Occipital lobe (tissue), 1 donor: ENCODE measurements at regions not wholly inside any gene's neighbourhood (a gene's known extent, or its start where the extent isn't known, plus 50 kb on each side); places are given as distances from the start of the nearest gene placed in this dataset.
"Not testable (repeated sequence)": the region's sequence is repeated elsewhere in the genome, so short reads cannot be mapped to it uniquely, and the experiment has no call there.

Source experiments
- DNase-seq: peaks from one replicate; lab custom pipeline; 2025; lab: John Stamatoyannopoulos, UW

DNA sequence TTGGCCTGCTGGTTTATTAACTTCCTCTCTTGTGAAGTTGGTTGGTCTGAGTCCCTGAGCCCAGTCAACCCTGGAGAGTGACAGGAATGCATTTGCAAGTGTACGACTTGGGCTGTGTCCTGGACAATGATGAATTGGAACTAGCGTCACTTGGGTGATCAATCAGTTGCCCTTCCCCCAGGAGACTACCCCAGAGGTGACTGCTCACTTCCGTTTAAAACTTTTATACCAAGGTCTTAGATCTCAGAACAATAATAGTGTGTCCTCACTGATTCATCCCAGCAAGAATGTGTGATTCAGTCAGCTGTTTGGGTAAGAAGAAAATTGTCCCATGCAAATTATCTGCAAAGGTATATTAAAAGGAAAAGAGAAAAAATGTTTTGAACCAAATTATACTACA lies 102.9 kb upstream of the ARMC3 start:
- no peak for DNase-seq

GRCh38 chr10:22824520-22824919 lies 103.3 kb upstream of the ARMC3 start:
- DNase-seq, result no peak

DNA sequence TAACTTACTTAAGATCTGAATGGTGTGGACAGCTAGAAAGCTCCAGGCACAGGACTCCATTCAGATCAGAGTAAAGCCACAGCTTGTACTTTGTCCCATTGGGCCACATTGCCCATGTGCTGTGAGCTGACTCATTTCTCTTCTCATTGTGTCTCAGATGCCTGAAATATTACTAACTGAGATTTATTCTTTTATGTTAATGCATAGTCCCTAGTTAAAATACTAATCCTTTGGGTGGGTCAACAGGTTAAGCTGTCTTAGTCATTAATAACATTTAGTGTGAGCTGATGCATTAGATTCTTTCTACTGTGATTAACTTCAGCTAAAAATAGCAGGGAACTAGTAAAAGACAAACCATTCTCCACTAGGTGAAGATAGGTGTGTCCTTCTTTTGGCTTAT lies 104.7 kb upstream of the ARMC3 start:
- DNase-seq, result no peak

- not testable (repeated sequence) for DNase-seq
These were observed 105.9 kb upstream of the ARMC3 start for GRCh38 chr10:22821921-22822320.

DNA sequence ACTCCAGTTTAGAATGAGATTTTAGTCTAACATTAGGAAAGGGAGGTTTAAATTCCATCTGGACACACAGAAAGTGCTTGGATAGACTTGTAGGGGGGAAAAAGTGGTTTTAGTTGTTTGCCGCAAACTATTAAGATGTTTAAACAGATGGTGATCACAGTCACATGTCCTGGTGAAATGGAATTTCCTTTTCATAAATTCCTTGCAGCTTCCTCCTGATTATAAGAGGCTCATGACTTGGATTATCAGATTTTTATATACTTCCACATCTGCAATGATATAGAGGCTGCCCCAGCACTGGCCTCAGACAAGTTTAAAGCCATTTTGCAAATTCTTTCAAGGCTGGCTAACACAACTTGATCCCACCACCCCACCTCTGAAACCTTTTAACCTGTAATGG lies 106.4 kb upstream of the ARMC3 start:
- no peak for DNase-seq

DNA sequence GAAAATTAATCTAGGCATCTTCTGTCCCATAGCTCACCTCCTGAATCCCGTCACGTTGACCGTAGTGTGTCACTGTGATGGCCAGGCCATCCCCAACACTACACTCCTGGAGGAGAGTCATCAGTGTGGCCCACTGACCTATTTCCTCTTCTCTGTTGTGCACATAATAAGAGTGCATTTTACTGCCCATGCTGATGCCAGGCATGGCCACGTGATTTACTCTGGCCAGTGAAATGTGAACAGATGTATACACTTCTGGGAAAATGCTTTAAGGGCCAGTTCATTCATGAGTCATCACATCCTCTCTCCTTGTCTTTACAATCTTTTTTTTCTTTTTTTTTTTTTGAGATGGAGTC lies 101.9 kb upstream of the PIP4K2A start:
- DNase-seq, result no peak

DNA sequence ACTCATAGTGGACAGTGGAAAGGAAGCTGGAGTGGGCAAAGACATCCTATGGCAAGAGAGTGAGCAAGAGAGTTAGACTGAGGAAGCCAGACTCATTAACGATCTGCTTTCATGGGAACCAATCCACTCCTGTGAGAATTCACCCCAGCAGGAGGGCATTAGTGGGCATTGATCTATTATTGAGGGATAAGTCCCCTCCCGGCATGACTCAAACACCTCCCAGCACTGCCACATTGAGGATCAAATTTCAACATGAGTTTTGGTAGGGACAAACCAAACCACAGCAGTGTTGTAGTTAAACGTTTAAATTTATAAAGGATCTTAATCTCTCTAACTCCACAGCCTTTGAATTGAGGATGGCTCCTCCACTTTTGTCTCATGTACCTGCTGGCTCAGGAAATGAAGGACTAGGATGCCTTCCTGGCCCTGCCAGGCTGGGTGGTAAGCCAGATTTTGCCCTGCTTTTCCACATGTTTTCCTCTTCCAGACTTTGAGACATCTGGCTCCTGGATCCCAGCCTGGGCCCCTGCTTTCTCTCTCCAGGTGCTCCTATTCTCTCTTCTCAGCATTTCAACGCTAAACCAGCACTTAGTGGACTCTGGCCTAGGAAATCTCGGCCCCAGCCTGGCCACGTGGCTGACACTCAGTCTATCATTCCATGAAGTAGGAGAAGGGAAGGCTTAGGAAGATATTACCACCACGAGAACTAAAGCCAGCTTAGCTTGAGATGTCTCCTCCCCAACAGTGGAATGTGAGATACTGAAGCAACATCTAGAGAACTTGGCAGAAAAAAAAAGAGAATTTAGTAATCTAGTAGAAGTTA lies 96.5 kb upstream of the PIP4K2A start:
- no peak for DNase-seq

DNA sequence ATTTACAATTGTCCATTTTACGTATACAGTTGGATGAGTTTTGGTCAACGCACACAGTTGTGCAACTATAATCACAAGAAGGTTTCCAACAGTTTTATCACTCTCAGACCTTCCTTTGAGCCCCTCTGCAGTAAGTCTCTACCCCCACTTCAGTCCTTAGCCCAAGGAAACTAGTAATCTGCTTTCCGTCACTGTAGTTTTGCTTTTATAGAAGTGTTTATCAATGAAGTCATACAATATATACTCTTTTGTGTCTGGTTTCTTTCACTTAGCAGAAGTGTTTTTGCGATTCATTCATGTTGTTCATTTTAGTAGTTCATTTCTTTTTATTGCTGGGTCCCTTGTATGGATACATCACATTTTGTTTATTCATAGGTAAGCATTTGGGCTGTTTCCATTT lies 92.9 kb upstream of the PIP4K2A start:
- DNase-seq, result no peak

GRCh38 chr10:22805304-22805703 lies 90.9 kb upstream of the PIP4K2A start:
- DNase-seq, result peak; percentile 13

DNA sequence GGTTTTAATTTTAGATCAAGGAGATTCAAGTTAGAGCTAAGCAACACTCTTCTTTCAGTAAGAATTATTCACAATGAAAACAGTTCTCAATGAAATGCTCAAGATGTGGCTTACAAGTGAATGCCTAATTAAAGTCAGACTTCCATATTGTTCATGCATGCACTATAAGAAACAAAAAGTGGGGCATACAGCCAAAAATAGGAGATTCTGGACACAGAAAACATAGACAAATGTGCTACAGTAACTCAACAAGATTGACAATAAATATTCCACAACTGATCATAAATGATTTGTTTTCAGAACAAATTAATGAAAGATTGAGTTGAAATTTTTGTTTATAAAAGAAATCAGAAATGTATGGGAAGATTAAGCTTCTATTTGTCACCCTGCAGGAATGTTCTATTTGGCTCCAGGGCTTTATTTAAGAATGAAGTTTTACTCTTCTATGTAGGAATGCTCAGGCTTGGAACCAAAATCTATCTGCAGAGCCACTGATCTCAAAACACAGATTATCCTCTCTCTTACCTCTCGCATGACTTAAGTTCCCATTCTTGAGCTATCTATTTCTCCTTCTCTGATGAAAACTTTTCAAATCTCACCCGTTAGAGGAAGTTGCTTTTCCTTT lies 89.0 kb upstream of the PIP4K2A start:
- no peak for DNase-seq

DNA sequence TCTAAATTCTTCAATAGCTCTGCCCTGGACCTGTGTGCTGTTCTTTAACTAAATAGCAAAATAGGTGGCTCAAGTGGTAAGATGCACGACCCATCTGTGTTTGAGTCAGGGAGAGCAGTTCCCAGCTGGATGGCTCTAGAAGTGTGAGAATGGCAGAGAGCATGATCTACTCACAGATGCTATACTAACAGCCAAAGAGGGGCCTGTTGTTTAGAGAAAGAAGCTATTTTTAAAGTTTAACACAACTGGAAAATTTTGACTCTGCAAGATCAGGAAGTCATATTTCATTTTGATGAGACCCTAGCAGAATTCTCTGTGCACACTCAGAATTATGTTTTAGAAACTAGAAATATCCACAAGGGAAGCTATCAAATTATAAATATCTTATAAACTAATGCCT lies 87.4 kb upstream of the PIP4K2A start:
- DNase-seq, result no peak

GRCh38 chr10:22797796-22798195 lies 83.4 kb upstream of the PIP4K2A start:
- not testable (repeated sequence) for DNase-seq

- no peak for DNase-seq
These were observed 81.2 kb upstream of the PIP4K2A start for GRCh38 chr10:22795546-22795945.

- DNase-seq, result no peak
These were observed 77.8 kb upstream of the PIP4K2A start for GRCh38 chr10:22792161-22792560.

DNA sequence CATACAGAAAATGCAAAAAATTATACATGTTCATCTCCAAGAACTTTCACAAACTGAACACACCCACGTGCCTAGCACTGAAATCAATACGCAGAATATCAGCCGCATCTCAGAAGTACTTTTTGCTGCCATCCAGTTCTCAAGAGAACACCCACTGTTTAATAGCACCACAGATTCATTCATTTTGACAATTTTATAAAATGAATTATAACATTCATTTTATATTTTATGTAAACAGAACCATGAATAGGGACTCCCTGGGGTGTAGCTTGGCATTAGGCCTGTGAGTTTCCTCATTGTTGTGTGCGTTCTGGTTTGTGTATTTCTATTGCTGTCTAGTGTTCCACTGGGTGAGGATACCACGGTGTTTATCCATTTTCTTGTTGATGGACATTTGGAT lies 77.3 kb upstream of the PIP4K2A start:
- no peak for DNase-seq

DNA sequence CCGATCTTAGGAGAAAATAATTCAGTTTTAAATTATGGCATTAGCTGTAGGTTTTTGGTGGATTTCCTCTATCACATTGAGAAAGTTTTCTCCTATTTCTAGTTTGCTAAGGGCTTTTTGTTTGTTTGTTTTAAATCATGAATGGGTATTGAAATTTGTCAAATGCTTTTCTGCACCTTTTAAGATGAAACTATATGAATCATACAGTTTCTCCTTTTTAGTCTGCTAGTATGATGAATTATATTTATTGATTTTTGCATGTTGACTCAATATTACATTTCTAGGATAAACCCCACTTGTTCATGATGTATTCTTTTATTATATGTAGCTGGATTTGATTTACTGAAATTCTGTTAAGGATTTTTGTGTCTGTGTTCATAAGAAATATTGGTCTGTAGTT lies 70.3 kb upstream of the PIP4K2A start:
- DNase-seq, result no peak

GRCh38 chr10:22783807-22784206 lies 69.4 kb upstream of the PIP4K2A start:
- DNase-seq, result no peak

DNA sequence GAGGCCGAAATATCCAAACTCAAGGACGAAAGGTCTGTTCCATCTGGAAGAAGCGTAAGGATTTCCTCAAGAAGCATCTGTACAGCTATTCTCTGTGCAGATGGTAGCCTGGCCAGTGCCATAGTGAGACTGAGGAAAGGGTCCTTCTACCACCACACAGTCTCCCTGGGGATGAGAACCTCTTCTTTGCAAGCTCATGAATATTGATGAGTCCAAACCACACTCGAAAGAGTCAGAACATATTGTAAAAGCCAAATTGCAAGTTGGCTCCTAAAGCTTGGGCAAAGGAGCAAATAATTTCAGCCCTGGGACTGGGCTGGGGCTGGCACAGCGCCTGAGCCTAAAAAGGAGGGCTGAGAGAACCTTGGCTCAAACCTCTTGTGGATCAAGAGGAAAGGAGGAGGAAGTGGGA lies 66.1 kb upstream of the PIP4K2A start:
- peak; percentile 4 for DNase-seq

DNA sequence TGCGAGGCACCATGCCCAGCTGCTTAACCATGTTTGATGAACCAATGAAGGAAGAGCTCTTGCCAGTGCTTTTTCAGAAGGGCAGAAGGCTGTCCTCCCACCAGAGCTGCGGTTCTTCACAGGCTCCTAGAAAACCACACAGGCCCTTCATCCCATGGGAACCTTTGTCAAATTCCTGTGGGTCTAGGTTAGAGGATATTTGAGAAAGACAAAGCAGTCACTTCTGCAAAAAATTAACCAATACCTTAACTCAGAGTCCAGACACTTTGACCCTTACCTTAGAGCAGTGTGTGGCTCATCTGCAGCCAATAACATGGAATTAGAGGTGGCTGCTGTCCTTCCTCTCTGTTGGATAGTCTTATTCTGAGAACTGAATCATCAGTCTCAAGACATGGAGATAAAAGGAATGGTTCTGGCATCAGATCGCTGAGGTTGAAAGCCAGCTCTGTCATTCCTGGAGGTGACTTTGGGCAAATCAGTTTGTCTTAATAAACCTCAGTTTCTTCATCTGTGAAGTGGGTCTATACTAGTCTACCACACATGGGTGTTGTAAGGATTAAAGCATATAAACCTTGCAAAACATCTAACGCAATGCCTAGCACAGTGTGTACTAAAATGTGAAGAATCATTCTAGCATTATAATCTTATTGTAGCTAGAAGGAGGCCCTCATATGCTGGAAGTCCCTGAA lies 65.1 kb upstream of the PIP4K2A start:
- DNase-seq, result no peak

GRCh38 chr10:22774102-22774501 lies 59.7 kb upstream of the PIP4K2A start:
- DNase-seq, result no peak

- DNase-seq, result not testable (repeated sequence)
These were observed 57.3 kb upstream of the PIP4K2A start for GRCh38 chr10:22771631-22772030.

- no peak for DNase-seq
These were observed 55.9 kb upstream of the PIP4K2A start for GRCh38 chr10:22770270-22770669.

DNA sequence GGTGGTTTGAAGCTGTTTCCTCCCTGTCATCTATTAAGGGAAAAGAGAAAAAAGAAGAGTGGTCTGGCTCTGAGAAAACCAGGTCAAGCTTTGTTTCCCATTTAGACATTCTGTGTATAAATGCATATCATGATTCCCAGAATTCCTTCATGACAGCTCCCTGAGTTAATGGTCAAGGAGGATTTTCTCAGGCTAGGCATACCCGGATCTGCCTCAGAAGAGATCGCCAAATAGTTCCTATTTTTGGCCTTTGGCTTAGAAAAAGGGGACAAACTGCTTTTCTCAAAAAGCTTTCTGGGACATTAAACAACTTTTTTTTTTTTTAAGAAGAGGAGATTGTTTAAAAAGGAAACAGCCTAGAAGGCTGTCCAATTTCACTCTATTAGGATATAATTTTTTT lies 53.5 kb upstream of the PIP4K2A start:
- DNase-seq, result no peak
